Endometrial microvascular endothelial cells (primary cell): ENCODE measurements at regions not wholly inside any gene's neighbourhood (a gene's known extent, or its start where the extent isn't known, plus 50 kb on each side); places are given as distances from the start of the nearest gene placed in this dataset.

ENCODE experiments used
- in situ Hi-C: cut with HindIII; loops from 2 replicates; pipeline ENCODE4 v1.10.0; 2017; ENCODE audit warnings: low sequenced_read_pairs, low pct_unique_long_range_greater_than_20kb; ENCODE audit errors: inconsistent ontology term

- in situ Hi-C loops = no loop called here
Observed at GRCh38 chr7:18081617-18082016, 54.0 kb upstream of the PRPS1L1 start.

- in situ Hi-C loops = no loop called here
Observed at GRCh38 chr7:18082169-18082568, 54.5 kb upstream of the PRPS1L1 start.

- in situ Hi-C loops = no loop called here
Observed at GRCh38 chr7:18086165-18087025, 58.7 kb upstream of the PRPS1L1 start.

- in situ Hi-C loops = no loop called here
Observed at GRCh38 chr7:18087026-18087686, 59.5 kb upstream of the PRPS1L1 start.

GRCh38 chr7:18087687-18088078 lies 60.0 kb upstream of the PRPS1L1 start:
- in situ Hi-C loops = no loop called here

GRCh38 chr7:18096087-18096486 lies 68.4 kb upstream of the PRPS1L1 start:
- in situ Hi-C loops = no loop called here

- in situ Hi-C loops = no loop called here
Observed at GRCh38 chr7:18102576-18102975, 74.9 kb upstream of the PRPS1L1 start.

- in situ Hi-C loops = no loop called here
Observed at GRCh38 chr7:18103436-18104218, 76.0 kb upstream of the PRPS1L1 start.

- in situ Hi-C loops = no loop called here
Observed at GRCh38 chr7:18109762-18110161, 82.1 kb upstream of the PRPS1L1 start.

GRCh38 chr7:18116661-18117060 lies 89.0 kb upstream of the PRPS1L1 start:
- in situ Hi-C loops = no loop called here

- in situ Hi-C loops = no loop called here
Observed at GRCh38 chr7:18117482-18117881, 89.8 kb upstream of the PRPS1L1 start.

GRCh38 chr7:18119985-18120384 lies 92.3 kb upstream of the PRPS1L1 start:
- in situ Hi-C loops = no loop called here

GRCh38 chr7:18123508-18124239 lies 96.0 kb upstream of the PRPS1L1 start:
- in situ Hi-C loops = no loop called here

- in situ Hi-C loops = no loop called here
Observed at GRCh38 chr7:18125476-18125875, 97.8 kb upstream of the PRPS1L1 start.

- in situ Hi-C loops = no loop called here
Observed at GRCh38 chr7:18126281-18126680, 98.6 kb upstream of the PRPS1L1 start.

- in situ Hi-C loops = no loop called here
Observed at GRCh38 chr7:18128846-18129245, 101.2 kb upstream of the PRPS1L1 start.

GRCh38 chr7:18132811-18133210 lies 105.2 kb upstream of the PRPS1L1 start:
- in situ Hi-C loops = no loop called here

GRCh38 chr7:18133921-18134320 lies 106.3 kb upstream of the PRPS1L1 start:
- in situ Hi-C loops = no loop called here

- in situ Hi-C loops = no loop called here
Observed at GRCh38 chr7:18140943-18141342, 113.3 kb upstream of the PRPS1L1 start.
